Stimulated activated naive CD8-positive, alpha-beta T cell treated with anti-CD3 and anti-CD28 coated beads, Interleukin-15, amount 100 ng/mL, for 72 hours (primary cell): ENCODE measurements at regions not wholly inside any gene's neighbourhood (a gene's known extent, or its start where the extent isn't known, plus 50 kb on each side); places are given as distances from the start of the nearest gene placed in this dataset.

Experiments used
- ATAC-seq: fragments of 150-1000 bp; cut with Tn5 transposase; 2 replicates; pipeline ENCODE4 v1.10.0; 2021; ENCODE audit warnings: mild to moderate bottlenecking, moderate library complexity
- DNase-seq, 2 donors: peaks; one replicate each; pipeline ENCODE4 v3.0.0; 2021 to 2022
- H3K27ac Mint-ChIP-seq, 2 donors: one replicate each; pipeline ENCODE4 v1.8.0; 2022; ENCODE audit warnings: mild to moderate bottlenecking in 2 of 2, mixed read lengths in 2 of 2, moderate library complexity in 2 of 2
- H3K27me3 Mint-ChIP-seq: one replicate; pipeline ENCODE4 v1.8.0; 2022; ENCODE audit warnings: mixed read lengths
- H3K4me1 Mint-ChIP-seq: one replicate; pipeline ENCODE4 v1.8.0; 2022; ENCODE audit warnings: mild to moderate bottlenecking, mixed read lengths
- H3K4me3 Mint-ChIP-seq, 2 donors: one replicate each; pipeline ENCODE4 v1.8.0; 2022; ENCODE audit warnings: mild to moderate bottlenecking in 2 of 2, mixed read lengths in 2 of 2, moderate library complexity in 1 of 2
- H3K9me3 Mint-ChIP-seq, 2 donors: one replicate each; pipeline ENCODE4 v1.8.0; 2022; ENCODE audit warnings: mixed read lengths in 2 of 2

DNA sequence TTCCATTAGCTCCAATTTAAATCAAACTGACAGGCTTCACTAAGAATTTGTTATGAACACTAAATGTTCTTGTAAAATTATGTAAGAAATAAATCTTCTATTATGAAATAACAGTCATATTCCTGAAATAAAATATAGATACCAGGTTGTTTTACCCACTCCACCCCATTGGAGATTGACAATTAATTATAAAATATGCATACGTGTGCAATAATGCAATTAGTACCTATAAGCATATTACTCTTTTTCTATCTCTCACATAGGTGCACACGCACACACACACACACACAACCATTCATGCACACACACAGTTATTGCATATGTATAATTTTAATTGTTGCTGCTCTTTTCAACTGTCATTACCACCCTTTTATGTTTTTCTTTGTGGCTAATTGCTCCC, 395.7 kb downstream of the SLITRK5 start:
- Mint-ChIP-seq H3K27me3 (no peaks in the 10 kb centered on the region), H3K4me3 (no peak overlapping the region), H3K9me3 (peaks cover 7 to 18% of the 10 kb centered on the region in 2 donors), H3K27ac (no peak overlapping the region), H3K4me1 (no peaks in the 10 kb centered on the region)
- DNase-seq = no peak
- no peak for ATAC-seq

- H3K9me3 Mint-ChIP-seq = peaks cover 7 to 12% of the 10 kb centered on the region in 2 donors
- H3K27ac Mint-ChIP-seq = no peak overlapping the region
- ATAC-seq = no peak
- no peaks in the 10 kb centered on the region for H3K4me1 Mint-ChIP-seq
- H3K4me3 Mint-ChIP-seq = no peak overlapping the region
- no peaks in the 10 kb centered on the region for H3K27me3 Mint-ChIP-seq
- no peak for DNase-seq
These were observed 397.1 kb downstream of the SLITRK5 start for GRCh38 chr13:88068316-88068715.

GRCh38 chr13:88068975-88069374, 397.8 kb downstream of the SLITRK5 start:
- ATAC-seq = no peak
- H3K4me3 Mint-ChIP-seq = no peak overlapping the region
- no peak for DNase-seq
- H3K9me3 Mint-ChIP-seq = peaks cover 7 to 12% of the 10 kb centered on the region in 2 donors
- no peaks in the 10 kb centered on the region for H3K27me3 Mint-ChIP-seq
- no peaks in the 10 kb centered on the region for H3K4me1 Mint-ChIP-seq
- no peak overlapping the region for H3K27ac Mint-ChIP-seq

- ATAC-seq (no peak), DNase-seq (no peak)
- Mint-ChIP-seq H3K4me3 (no peak overlapping the region), H3K27ac (no peak overlapping the region), H3K4me1 (no peaks in the 10 kb centered on the region), H3K27me3 (no peaks in the 10 kb centered on the region), H3K9me3 (peaks cover 0 to 4% of the 10 kb centered on the region in 2 donors)
These were observed 400.2 kb downstream of the SLITRK5 start for GRCh38 chr13:88071371-88071770.

GRCh38 chr13:88074794-88075510, 403.8 kb downstream of the SLITRK5 start:
- ATAC-seq (no peak), DNase-seq (no peak)
- H3K4me1 Mint-ChIP-seq = no peaks in the 10 kb centered on the region
- peaks cover 0 to 7% of the 10 kb centered on the region in 2 donors for H3K9me3 Mint-ChIP-seq
- no peak overlapping the region for H3K4me3 Mint-ChIP-seq
- H3K27me3 Mint-ChIP-seq = no peaks in the 10 kb centered on the region
- H3K27ac Mint-ChIP-seq = no peak overlapping the region

- DNase-seq = no peak
- Mint-ChIP-seq H3K27ac (no peak overlapping the region), H3K4me1 (no peaks in the 10 kb centered on the region), H3K9me3 (no peaks in the 10 kb centered on the region), H3K27me3 (no peaks in the 10 kb centered on the region), H3K4me3 (no peak overlapping the region)
- ATAC-seq = no peak
These were observed 413.9 kb downstream of the SLITRK5 start for GRCh38 chr13:88085036-88085435.

GRCh38 chr13:88086577-88086976, 415.4 kb downstream of the SLITRK5 start:
- no peak for ATAC-seq
- Mint-ChIP-seq H3K9me3 (no peaks in the 10 kb centered on the region), H3K4me1 (no peaks in the 10 kb centered on the region), H3K27me3 (no peaks in the 10 kb centered on the region), H3K4me3 (no peak overlapping the region), H3K27ac (no peak overlapping the region)
- no peak for DNase-seq

DNA sequence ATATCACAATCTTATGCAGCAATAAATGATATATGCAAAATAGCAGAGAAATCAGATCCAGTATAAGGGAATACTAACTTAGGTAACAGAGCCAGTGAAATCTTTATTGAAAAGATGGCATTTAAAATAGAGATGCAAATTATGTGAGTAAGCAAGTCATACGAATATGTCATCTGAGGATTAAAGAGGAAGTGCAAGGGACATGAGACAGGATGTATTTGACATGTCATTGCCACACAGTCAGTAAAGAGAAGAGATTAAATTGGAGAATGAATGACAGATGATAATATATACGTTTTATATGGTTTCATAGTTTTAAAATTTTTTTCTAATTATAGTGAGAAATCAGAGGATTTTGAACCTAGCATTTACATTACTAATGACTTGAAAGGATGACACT, 426.4 kb downstream of the SLITRK5 start:
- ATAC-seq = no peak
- H3K9me3 Mint-ChIP-seq = peaks cover under 1 to 17% of the 10 kb centered on the region in 2 donors
- no peaks in the 10 kb centered on the region for H3K4me1 Mint-ChIP-seq
- no peaks in the 10 kb centered on the region for H3K27me3 Mint-ChIP-seq
- no peak overlapping the region for H3K4me3 Mint-ChIP-seq
- no peak for DNase-seq
- no peak overlapping the region for H3K27ac Mint-ChIP-seq

DNA sequence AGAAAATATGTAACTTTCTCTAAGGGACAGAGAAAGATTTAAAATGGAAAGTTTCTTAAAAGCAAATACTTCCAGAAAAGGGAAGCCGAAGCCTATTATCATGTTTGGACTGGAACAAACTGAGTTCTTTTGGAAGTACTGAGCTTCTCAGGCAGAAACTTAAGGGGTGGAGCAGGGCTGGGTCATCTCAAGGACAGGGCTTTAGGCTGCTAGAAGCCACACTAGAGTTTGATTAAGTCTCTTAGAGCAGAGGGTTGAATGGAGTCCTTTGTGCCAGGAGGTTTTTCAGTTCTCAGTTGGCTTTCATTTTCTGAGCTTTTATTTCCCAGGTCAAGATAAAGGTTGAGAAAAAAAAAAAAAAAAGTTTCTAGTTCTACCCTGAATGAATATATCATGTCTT, 432.7 kb downstream of the SLITRK5 start:
- no peaks in the 10 kb centered on the region for H3K4me1 Mint-ChIP-seq
- H3K27me3 Mint-ChIP-seq = no peaks in the 10 kb centered on the region
- H3K27ac Mint-ChIP-seq = no peak overlapping the region
- no peak for ATAC-seq
- no peak for DNase-seq
- peaks cover 0 to 9% of the 10 kb centered on the region in 2 donors for H3K9me3 Mint-ChIP-seq
- H3K4me3 Mint-ChIP-seq = no peak overlapping the region

GRCh38 chr13:88104576-88104975, 433.4 kb downstream of the SLITRK5 start:
- H3K9me3 Mint-ChIP-seq = peaks cover 0 to 9% of the 10 kb centered on the region in 2 donors
- no peak overlapping the region for H3K4me3 Mint-ChIP-seq
- H3K4me1 Mint-ChIP-seq = no peaks in the 10 kb centered on the region
- DNase-seq (no peak), ATAC-seq (no peak)
- no peaks in the 10 kb centered on the region for H3K27me3 Mint-ChIP-seq
- peak overlapping the region in 1 of 2 donors; percentile 70 for H3K27ac Mint-ChIP-seq

GRCh38 chr13:88107570-88107969, 436.4 kb downstream of the SLITRK5 start:
- H3K27me3 Mint-ChIP-seq = no peaks in the 10 kb centered on the region
- peaks cover 0 to 3% of the 10 kb centered on the region in 2 donors for H3K9me3 Mint-ChIP-seq
- H3K4me1 Mint-ChIP-seq = no peaks in the 10 kb centered on the region
- DNase-seq (no peak), ATAC-seq (no peak)
- no peak overlapping the region for H3K4me3 Mint-ChIP-seq
- H3K27ac Mint-ChIP-seq = no peak overlapping the region

- Mint-ChIP-seq H3K4me3 (no peak overlapping the region), H3K27ac (no peak overlapping the region), H3K27me3 (no peaks in the 10 kb centered on the region), H3K4me1 (no peaks in the 10 kb centered on the region), H3K9me3 (no peaks in the 10 kb centered on the region)
- ATAC-seq = no peak
- no peak for DNase-seq
These were observed 441.4 kb downstream of the SLITRK5 start for GRCh38 chr13:88112526-88112925.

DNA sequence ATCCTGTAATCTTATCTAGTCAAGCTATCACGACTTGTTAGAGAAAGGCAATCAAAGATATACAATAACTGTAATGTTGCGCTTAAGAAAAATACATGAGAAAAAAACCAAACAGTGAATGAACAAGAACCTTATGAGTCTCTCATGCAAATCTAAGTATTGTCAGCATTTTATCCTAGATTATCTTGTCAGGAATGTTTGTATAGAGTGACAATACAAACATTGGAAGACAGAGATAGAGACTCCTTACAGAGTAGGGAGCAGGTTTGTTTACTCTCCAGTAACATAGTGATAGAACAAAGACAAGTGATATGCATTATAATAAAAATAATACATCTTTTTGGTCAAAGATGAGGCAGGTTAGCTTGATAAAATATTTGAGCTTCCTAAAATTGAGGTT, 444.8 kb downstream of the SLITRK5 start:
- DNase-seq = no peak
- Mint-ChIP-seq H3K4me3 (no peak overlapping the region), H3K27ac (no peak overlapping the region), H3K4me1 (no peaks in the 10 kb centered on the region), H3K27me3 (no peaks in the 10 kb centered on the region), H3K9me3 (no peaks in the 10 kb centered on the region)
- ATAC-seq = no peak

DNA sequence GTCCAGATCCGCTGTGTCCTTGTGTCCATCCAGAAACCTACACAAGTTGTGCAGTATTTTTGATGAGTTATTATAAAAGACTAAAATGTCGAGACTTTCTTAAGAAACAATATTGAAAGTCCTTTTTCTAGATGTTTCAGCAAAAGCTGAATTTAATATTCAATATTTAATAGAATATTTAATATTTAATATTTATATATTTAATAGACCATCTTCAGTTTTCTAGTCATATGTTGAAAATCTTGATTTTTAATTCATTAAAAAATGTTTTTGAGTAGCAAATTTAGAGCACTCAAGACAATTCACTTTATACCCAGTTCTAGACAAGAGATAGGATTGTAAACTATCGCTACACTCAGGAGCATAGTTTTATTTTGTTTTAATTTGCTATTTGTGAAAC, 447.8 kb downstream of the SLITRK5 start:
- no peaks in the 10 kb centered on the region for H3K9me3 Mint-ChIP-seq
- no peaks in the 10 kb centered on the region for H3K27me3 Mint-ChIP-seq
- DNase-seq = no peak
- H3K27ac Mint-ChIP-seq = no peak overlapping the region
- no peaks in the 10 kb centered on the region for H3K4me1 Mint-ChIP-seq
- no peak for ATAC-seq
- H3K4me3 Mint-ChIP-seq = no peak overlapping the region

- no peak for ATAC-seq
- Mint-ChIP-seq H3K4me1 (no peaks in the 10 kb centered on the region), H3K27ac (no peak overlapping the region)
These were observed 453.0 kb downstream of the SLITRK5 start for GRCh38 chr13:88124142-88124541.

DNA sequence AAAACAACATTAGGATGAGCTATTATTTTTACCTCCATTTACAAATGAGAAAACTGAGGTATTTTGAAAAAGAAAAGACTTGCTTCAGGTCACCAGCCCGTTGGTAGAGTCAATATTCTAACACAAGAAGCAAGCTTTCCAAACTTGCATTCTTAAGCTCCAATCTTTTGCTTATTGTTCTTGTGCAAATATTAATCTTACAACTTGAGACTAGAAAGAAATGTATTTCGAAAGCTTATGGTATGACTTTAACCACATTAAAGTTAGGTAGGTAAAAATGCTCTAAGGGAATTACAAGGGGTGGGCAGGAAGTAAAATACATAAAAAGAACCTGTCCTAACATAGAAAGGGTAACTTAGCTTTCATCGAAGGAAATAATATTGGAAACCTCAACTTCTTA, 453.9 kb downstream of the SLITRK5 start:
- Mint-ChIP-seq H3K4me1 (no peaks in the 10 kb centered on the region), H3K27me3 (no peaks in the 10 kb centered on the region), H3K27ac (no peak overlapping the region), H3K4me3 (no peak overlapping the region), H3K9me3 (peaks cover 0 to 10% of the 10 kb centered on the region in 2 donors)
- DNase-seq = no peak
- ATAC-seq = no peak

More at GRCh38 chr13:88124142-88124541, 453.0 kb downstream of the SLITRK5 start:
- no peak overlapping the region for H3K4me3 Mint-ChIP-seq
- DNase-seq = no peak
- H3K27me3 Mint-ChIP-seq = no peaks in the 10 kb centered on the region
- H3K9me3 Mint-ChIP-seq = peaks cover 0 to 10% of the 10 kb centered on the region in 2 donors
